ENCODE measurements at regions not wholly inside any gene's neighbourhood (a gene's known extent, or its start where the extent isn't known, plus 50 kb on each side); places are given as distances from the start of the nearest gene placed in this dataset.
"Not testable (repeated sequence)": the region's sequence is repeated elsewhere in the genome, so short reads cannot be mapped to it uniquely, and the experiment has no call there.

GRCh38 chr10:76631036-76631670 is 1006.5 kb downstream of the KCNMA1 start:
- in situ Hi-C loops (cut with MboI; ENCODE audit: low pct_unique_long_range_greater_than_20kb, low sequenced_read_pairs) = no loop called here

DNA sequence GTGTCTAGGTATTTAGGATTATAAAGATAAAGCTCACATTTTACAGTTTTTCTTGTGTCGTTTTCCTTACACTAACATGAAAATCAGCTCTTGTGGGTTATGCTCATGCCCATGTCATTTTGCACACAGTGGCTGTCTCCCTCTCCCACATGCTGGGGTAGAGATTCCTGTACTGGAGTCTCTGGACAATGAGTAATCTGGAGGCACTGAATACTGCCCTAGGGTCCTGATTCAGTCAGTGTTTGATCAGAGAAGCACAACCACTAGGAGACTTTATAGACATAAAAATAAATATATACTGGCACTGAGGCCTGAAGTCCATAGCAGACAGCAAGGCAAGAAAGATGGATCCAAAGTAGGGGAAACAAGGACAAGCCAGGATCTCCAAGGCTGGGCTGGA is 1008.8 kb downstream of the KCNMA1 start:
- in situ Hi-C loops (cut with MboI; ENCODE audit: low pct_unique_long_range_greater_than_20kb, low sequenced_read_pairs) = no loop called here
- DNase-seq = no peak

More at GRCh38 chr10:76631036-76631670, 1006.5 kb downstream of the KCNMA1 start:
- DNase-seq = no peak

- in situ Hi-C loops (cut with MboI; ENCODE audit: low pct_unique_long_range_greater_than_20kb, low sequenced_read_pairs) = no loop called here
- DNase-seq = no peak
Observed at GRCh38 chr10:76626386-76626785, 1011.2 kb downstream of the KCNMA1 start.

GRCh38 chr10:76624470-76624869 is 1013.1 kb downstream of the KCNMA1 start:
- no peak for DNase-seq
- in situ Hi-C loops (cut with MboI; ENCODE audit: low pct_unique_long_range_greater_than_20kb, low sequenced_read_pairs) = no loop called here

DNA sequence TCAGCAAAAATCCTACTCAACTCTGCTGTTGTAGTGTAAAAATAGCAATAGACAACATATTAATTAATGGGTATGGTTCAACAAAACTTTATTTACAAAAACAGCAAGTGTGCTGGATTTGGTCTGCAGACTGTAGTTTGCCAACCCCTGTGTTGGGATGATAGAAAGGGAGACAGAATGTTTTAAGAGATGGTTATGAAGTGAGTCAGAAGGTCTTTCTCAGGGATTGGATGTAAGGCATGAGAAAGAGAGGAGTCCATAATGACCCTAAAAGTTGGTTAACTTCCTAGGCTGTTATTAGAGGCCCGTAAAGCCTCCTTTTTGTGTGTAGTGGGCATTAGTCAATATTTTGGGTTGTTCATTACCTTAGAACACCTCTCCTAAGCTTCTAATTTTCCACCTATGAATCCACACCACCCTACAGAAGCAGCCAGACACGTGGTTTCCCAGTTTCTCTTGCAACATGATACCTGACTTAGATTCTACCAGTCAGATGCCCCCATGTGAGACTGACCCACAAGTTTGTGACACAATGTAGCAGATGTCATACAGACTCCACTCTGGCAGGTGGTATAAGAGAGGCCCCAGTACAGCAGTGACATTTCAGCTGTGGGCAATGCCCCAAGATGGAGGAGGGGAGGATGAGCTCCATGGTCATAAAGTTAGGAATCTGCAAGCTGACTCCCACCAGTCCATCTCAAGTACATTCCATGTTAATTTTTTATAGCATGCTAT is 1015.6 kb downstream of the KCNMA1 start:
- no peak for DNase-seq
- in situ Hi-C loops (cut with MboI; ENCODE audit: low pct_unique_long_range_greater_than_20kb, low sequenced_read_pairs) = no loop called here

DNA sequence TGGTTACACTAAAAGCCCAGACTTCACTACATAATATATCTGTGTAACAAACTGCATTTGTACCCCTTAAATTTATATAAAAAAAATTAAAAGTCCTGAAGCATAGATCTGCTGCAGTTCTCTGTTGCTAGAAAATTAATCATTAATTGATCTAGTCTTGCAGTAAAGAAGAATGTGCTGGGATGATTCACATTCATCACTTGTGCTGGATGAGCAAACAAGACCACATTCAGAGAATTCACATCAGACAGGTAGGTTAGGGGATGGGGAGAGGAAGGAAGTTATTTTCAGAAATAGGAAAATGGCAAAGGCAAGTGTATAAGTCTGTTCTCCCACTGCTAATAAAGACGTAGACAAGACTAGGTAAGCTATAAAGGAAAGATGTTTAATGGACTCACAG is 1019.0 kb downstream of the KCNMA1 start:
- no peak for DNase-seq
- in situ Hi-C loops (cut with MboI; ENCODE audit: low pct_unique_long_range_greater_than_20kb, low sequenced_read_pairs) = no loop called here

DNA sequence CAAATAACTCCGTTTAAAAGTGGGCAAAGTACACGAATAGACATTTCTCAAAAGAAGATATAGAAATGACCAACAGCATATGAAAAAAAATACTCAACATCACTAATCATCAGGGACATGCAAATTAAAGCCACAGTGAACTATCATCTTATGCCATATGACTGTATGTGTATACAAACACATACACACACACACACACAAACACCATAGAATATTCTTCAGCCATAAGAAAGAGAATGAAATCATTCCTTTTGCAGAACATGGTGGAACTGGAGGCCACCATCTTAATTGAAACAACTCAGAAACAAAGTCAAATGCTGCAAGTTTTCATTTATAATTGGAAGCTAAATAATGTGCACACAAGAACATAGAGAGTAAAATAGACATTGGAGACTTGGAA is 1019.4 kb downstream of the KCNMA1 start:
- in situ Hi-C loops (cut with MboI; ENCODE audit: low pct_unique_long_range_greater_than_20kb, low sequenced_read_pairs) = no loop called here
- DNase-seq = peak; percentile 39

- DNase-seq; in situ Hi-C loops (cut with MboI; ENCODE audit: low pct_unique_long_range_greater_than_20kb, low sequenced_read_pairs): not testable (repeated sequence)
Observed at GRCh38 chr10:76616666-76617065, 1020.9 kb downstream of the KCNMA1 start.

DNA sequence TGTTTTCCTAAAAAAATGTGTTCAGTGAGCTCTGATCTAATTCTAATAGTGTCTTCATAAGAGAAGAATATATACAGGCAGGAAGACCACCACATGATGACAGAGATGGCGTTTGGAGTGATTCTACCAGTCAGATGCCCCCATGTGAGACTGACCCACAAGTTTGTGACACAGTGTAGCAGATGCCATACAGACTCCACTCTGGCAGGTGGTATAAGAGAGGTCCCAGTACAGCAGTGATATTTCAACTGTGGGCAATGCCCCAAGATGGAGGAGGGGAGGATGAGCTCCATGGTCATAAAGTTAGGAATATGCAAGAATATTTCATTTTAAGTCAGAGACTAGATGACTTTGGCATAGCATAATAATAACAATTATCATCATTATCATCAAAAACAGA is 1022.6 kb downstream of the KCNMA1 start:
- in situ Hi-C loops (cut with MboI; ENCODE audit: low pct_unique_long_range_greater_than_20kb, low sequenced_read_pairs) = no loop called here
- DNase-seq = no peak

All from KBM-7 (cell line).